ENCODE measurements at regions not wholly inside any gene's neighbourhood (a gene's known extent, or its start where the extent isn't known, plus 50 kb on each side); places are given as distances from the start of the nearest gene placed in this dataset.

DNA sequence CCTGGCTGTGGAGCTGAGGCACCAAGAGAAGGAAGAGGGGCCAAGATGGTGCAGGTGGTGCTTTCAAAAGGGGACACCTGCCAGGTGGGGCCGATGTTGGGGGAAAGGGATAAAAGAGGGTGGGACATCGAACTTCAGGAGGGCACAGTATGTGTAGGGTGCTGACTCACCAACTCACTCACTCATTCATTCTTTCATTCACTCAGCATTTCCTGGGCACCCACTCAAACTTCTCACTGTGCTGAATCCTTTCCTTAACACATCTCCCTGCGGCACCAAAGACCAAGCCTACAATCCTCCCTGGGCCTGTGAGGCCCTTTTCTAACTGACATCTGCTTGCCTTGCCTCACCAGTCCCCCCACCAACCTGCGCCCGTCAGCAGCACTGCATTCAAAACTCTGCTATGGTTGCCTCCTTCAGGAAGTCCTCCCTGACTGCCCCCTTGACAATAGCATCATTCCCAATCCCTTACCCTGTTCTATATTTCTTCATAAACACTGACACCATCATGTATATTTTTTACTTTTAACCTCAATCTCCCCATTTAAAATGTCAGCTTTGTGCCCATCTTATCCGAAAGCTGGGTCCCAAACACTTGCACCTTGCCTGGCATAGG, 246.6 kb downstream of the MN1 start:
- H3K4me2 ChIP-seq (ENCODE audit: insufficient read depth in 1 of 2, low read depth in 2 of 2, low read length in 2 of 2): no peak overlapping the region
- 77% methylated on average over 6 of the region's 6 CpGs; no CpG with 5 or more reads in 1 of the 2 experiments for WGBS, 2 experiments (ENCODE audit: extremely low coverage in 1 of 2, insufficient coverage in 1 of 2, insufficient read length in 1 of 2, insufficient replicate concordance in 2 of 2, low coverage in 1 of 2, low lambda C conversion rate in 2 of 2, missing lambda C conversion rate in 1 of 2)
- no peaks in the 10 kb centered on the region; a peak in 1 of 7 replicates for H3K27me3 ChIP-seq (replicated peaks in 1 of 4; ENCODE audit: control insufficient read depth in 3 of 4, extremely low read depth in 1 of 4, insufficient read depth in 3 of 4, low read length in 3 of 4)
- H2AK5ac ChIP-seq (ENCODE audit: low read depth, low read length): no peak overlapping the region
- H3K23ac ChIP-seq (ENCODE audit: insufficient read length): no peak overlapping the region
- no peak overlapping the region for H3K56ac ChIP-seq (replicated peaks; ENCODE audit: insufficient read length, low read depth, low read length)
- H2BK20ac ChIP-seq (ENCODE audit: low read length): no peak overlapping the region
- H3K18ac ChIP-seq (ENCODE audit: extremely low read depth, low read length): no peak overlapping the region; the same call in 1 of the 2 replicates
- no peak overlapping the region for H3K27ac ChIP-seq (ENCODE audit: low read depth, low read length)
- H2BK5ac ChIP-seq (ENCODE audit: low read depth, low read length): no peak overlapping the region
- no peak overlapping the region for H3K9ac ChIP-seq (replicated peaks in 1 of 4; ENCODE audit: extremely low read depth in 1 of 4, low read depth in 3 of 4, low read length in 3 of 4)
- ChIA-PET CTCF (ENCODE audit: partially characterized antibody) (interaction anchor here (0.7 to 2.3 kb wide), 4 partner anchors 11 to 194 kb away, joined by 3 to 8 read pairs (median 3); no protein-coding TSS in a partner anchor), POLR2A (ENCODE audit: partially characterized antibody) (no interaction called here)
- H3K4ac ChIP-seq (replicated peaks; ENCODE audit: insufficient read length, low read depth, low read length): no peak overlapping the region
- H3K23me2 ChIP-seq (ENCODE audit: low read depth, low read length): no peaks in the 10 kb centered on the region
- TF ChIP-seq JUND (IDR thresholded peaks at IDR 0.05; ENCODE audit: low read length) (no peak), EGR1 (IDR thresholded peaks at IDR 0.05; ENCODE audit: borderline replicate concordance, low read depth, low read length) (no peak), CHD1 (IDR thresholded peaks at IDR 0.05; ENCODE audit: low read depth, low read length) (no peak), BCL11A (IDR thresholded peaks at IDR 0.05; ENCODE audit: low read depth in 2 of 2, low read length in 2 of 2) (no peak), NANOG (IDR thresholded peaks at IDR 0.05; ENCODE audit: insufficient read depth, low read depth, low read length, poor library complexity, severe bottlenecking) (no peak), RAD21 (IDR thresholded peaks at IDR 0.05 in 1 of 2, conservative IDR thresholded peaks at IDR 0.05 in 1 of 2; ENCODE audit: low read depth in 2 of 2, low read length in 2 of 2) (no peak), RNF2 (IDR thresholded peaks at IDR 0.05; ENCODE audit: borderline replicate concordance, low read depth, low read length, missing control alignments, poor library complexity, severe bottlenecking) (no peak), CBX5 (IDR thresholded peaks at IDR 0.05; ENCODE audit: low read depth, low read length) (no peak), CREB1 (IDR thresholded peaks at IDR 0.05) (no peak)
- TF ChIP-seq, protein P1, sequence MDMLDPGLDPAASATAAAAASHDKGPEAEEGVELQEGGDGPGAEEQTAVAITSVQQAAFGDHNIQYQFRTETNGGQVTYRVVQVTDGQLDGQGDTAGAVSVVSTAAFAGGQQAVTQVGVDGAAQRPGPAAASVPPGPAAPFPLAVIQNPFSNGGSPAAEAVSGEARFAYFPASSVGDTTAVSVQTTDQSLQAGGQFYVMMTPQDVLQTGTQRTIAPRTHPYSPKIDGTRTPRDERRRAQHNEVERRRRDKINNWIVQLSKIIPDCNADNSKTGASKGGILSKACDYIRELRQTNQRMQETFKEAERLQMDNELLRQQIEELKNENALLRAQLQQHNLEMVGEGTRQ (IDR thresholded peaks at IDR 0.05; ENCODE audit: low read length): no peak
- no peak overlapping the region for H2BK12ac ChIP-seq (ENCODE audit: low read depth, low read length)
- H2BK120ac ChIP-seq (replicated peaks; ENCODE audit: low read depth, low read length): no peak overlapping the region
- H3K36me3 ChIP-seq (ENCODE audit: control insufficient read depth in 2 of 4, insufficient read depth in 4 of 4, low read length in 3 of 4): no peaks in the 10 kb centered on the region
- H3K14ac ChIP-seq (ENCODE audit: insufficient read length): no peak overlapping the region
- H4K20me1 ChIP-seq (replicated peaks in 1 of 2; ENCODE audit: control insufficient read depth in 1 of 2, insufficient read depth in 2 of 2, low read length in 2 of 2): no peaks in the 10 kb centered on the region
- no peak overlapping the region for H4K91ac ChIP-seq (replicated peaks; ENCODE audit: insufficient read length, low read length)
- no peak overlapping the region for H3K4me3 ChIP-seq (ENCODE audit: extremely low read depth in 1 of 4, insufficient read depth in 2 of 4, low read depth in 3 of 4, low read length in 4 of 4)
- no peak overlapping the region for H2BK15ac ChIP-seq (ENCODE audit: low read length)
- no peaks in the 10 kb centered on the region for H3K79me1 ChIP-seq (ENCODE audit: low read depth, low read length)
- no peak overlapping the region for H4K5ac ChIP-seq (ENCODE audit: insufficient read length, low read depth, low read length)
- H2AFZ ChIP-seq (ENCODE audit: low read length): no peak overlapping the region
- H3K79me2 ChIP-seq (ENCODE audit: control insufficient read depth in 1 of 2, insufficient read depth in 2 of 2, low read length in 2 of 2): no peaks in the 10 kb centered on the region
- H3K4me1 ChIP-seq (replicated peaks in 1 of 4; ENCODE audit: control insufficient read depth in 3 of 4, insufficient read depth in 4 of 4, low read length in 3 of 4): peaks cover 0 to 12% (median 5%) of the 10 kb centered on the region in 4 experiments; a peak in 5 of 7 replicates
- no peak for DNase-seq (ENCODE audit: low read depth in 1 of 2, low spot score in 2 of 2)
- H4K8ac ChIP-seq (ENCODE audit: extremely low read depth, insufficient read depth, low read length): no peak overlapping the region
- no peak for FAIRE-seq
- H3K9me3 ChIP-seq (ENCODE audit: insufficient read depth in 2 of 2, low read depth in 1 of 2, low read length in 1 of 2): peaks cover 0 to 7% of the 10 kb centered on the region in 2 experiments; a peak in 1 of 4 replicates

Measured in H1 (cell line).